Breast epithelium (tissue), 4 donors: ENCODE measurements at regions not wholly inside any gene's neighbourhood (a gene's known extent, or its start where the extent isn't known, plus 50 kb on each side); places are given as distances from the start of the nearest gene placed in this dataset.

Source experiments
- DNase-seq, 2 donors: peaks; one replicate each; pipeline ENCODE4 v3.0.0-alpha.2; 2019; ENCODE audit warnings: low spot score in 2 of 2
- H3K27ac ChIP-seq, 2 donors: fragments of 200-600 bp; sonication (generic) in 1 of 2; one replicate each; pipeline ENCODE4 v1.5.1; 2016 to 2019; ENCODE audit warnings: mild to moderate bottlenecking in 1 of 2
- H3K27me3 ChIP-seq, 2 donors: fragments of 200-600 bp; sonication (generic) in 1 of 2; one replicate each; pipeline versions ENCODE4 v1.5.1 to v1.6.0; 2017 to 2019; ENCODE audit warnings: control low read depth in 1 of 2, mild to moderate bottlenecking in 1 of 2
- H3K36me3 ChIP-seq: fragments of 200-600 bp; one replicate; pipeline ENCODE4 v1.5.1; 2019
- H3K4me1 ChIP-seq, 2 donors: fragments of 200-600 bp; sonication (generic); one replicate each; pipeline ENCODE4 v1.5.1; 2016 to 2019; ENCODE audit warnings: control low read depth in 1 of 2
- H3K4me3 ChIP-seq, 3 donors: fragments of 200-600 bp; sonication (generic); 1 replicate in 2 of 3; 2 replicates in 1 of 3; pipeline ENCODE4 v1.5.1; 2016 to 2019; ENCODE audit warnings: mild to moderate bottlenecking in 3 of 3, moderate library complexity in 2 of 3
- H3K9me3 ChIP-seq, 2 donors: fragments of 200-600 bp; sonication (generic) in 1 of 2; one replicate each; pipeline ENCODE4 v1.5.1; 2016 to 2019; ENCODE audit warnings: control low read depth in 1 of 2
- POLR2A ChIP-seq: fragments of 450-650 bp; IDR thresholded peaks from one replicate; pipeline ENCODE4 v1.6.1; 2016; ENCODE audit warnings: antibody characterized with exemption, mild to moderate bottlenecking, moderate library complexity
- POLR2AphosphoS5 ChIP-seq, 3 donors: sonication (generic); formaldehyde crosslinking; IDR thresholded peaks; one replicate each; pipeline ENCODE4 v1.6.1; 2017; ENCODE audit warnings: antibody characterized with exemption in 3 of 3
- intact Hi-C: fragments of 100-400 bp; cut with DNase I; formaldehyde crosslinking; loops from one replicate; pipeline ENCODE4 v1.15.1; 2023; ENCODE audit warnings: low total_unique reads
- TF ChIP-seq, protein P1 (sequence below), 3 donors: fragments of 450-650 bp; IDR thresholded peaks; one replicate each; pipeline ENCODE4 v1.5.1; 2016 to 2017; ENCODE audit warnings: antibody characterized with exemption in 3 of 3, mild to moderate bottlenecking in 3 of 3, moderate library complexity in 3 of 3

- H3K27me3 ChIP-seq, result no peaks in the 10 kb centered on the region
- intact Hi-C loops, result no loop called here
- H3K36me3 ChIP-seq, result no peaks in the 10 kb centered on the region
- TF ChIP-seq, protein P1, sequence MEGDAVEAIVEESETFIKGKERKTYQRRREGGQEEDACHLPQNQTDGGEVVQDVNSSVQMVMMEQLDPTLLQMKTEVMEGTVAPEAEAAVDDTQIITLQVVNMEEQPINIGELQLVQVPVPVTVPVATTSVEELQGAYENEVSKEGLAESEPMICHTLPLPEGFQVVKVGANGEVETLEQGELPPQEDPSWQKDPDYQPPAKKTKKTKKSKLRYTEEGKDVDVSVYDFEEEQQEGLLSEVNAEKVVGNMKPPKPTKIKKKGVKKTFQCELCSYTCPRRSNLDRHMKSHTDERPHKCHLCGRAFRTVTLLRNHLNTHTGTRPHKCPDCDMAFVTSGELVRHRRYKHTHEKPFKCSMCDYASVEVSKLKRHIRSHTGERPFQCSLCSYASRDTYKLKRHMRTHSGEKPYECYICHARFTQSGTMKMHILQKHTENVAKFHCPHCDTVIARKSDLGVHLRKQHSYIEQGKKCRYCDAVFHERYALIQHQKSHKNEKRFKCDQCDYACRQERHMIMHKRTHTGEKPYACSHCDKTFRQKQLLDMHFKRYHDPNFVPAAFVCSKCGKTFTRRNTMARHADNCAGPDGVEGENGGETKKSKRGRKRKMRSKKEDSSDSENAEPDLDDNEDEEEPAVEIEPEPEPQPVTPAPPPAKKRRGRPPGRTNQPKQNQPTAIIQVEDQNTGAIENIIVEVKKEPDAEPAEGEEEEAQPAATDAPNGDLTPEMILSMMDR (IDR thresholded peaks at IDR 0.05), result no peak
- TF ChIP-seq POLR2A (no peak), POLR2AphosphoS5 (IDR thresholded peaks at IDR 0.05) (no peak)
- H3K4me1 ChIP-seq, result no peaks in the 10 kb centered on the region
- no peaks in the 10 kb centered on the region for H3K9me3 ChIP-seq
- no peak overlapping the region for H3K4me3 ChIP-seq
- DNase-seq, result no peak
- no peak overlapping the region for H3K27ac ChIP-seq
Measured at GRCh38 chr9:81461196-81461595, 228.2 kb downstream of the TLE1 start.

- TF ChIP-seq POLR2A, result no peak
- no peak for TF ChIP-seq POLR2AphosphoS5 (IDR thresholded peaks at IDR 0.05)
- TF ChIP-seq, protein P1 (IDR thresholded peaks at IDR 0.05), result no peak
- Histone ChIP-seq H3K4me1 (no peaks in the 10 kb centered on the region), H3K27me3 (no peaks in the 10 kb centered on the region), H3K27ac (no peak overlapping the region), H3K36me3 (no peaks in the 10 kb centered on the region), H3K4me3 (no peak overlapping the region), H3K9me3 (no peaks in the 10 kb centered on the region)
- intact Hi-C loops, result no loop called here
- DNase-seq, result no peak
Measured at GRCh38 chr9:81460693-81461092, 228.7 kb downstream of the TLE1 start.

- intact Hi-C loops, result no loop called here
- no peak for DNase-seq
- Histone ChIP-seq H3K9me3 (no peaks in the 10 kb centered on the region), H3K27me3 (no peaks in the 10 kb centered on the region), H3K4me3 (no peak overlapping the region), H3K27ac (no peak overlapping the region), H3K36me3 (no peaks in the 10 kb centered on the region), H3K4me1 (no peaks in the 10 kb centered on the region)
- TF ChIP-seq POLR2A (no peak), POLR2AphosphoS5 (IDR thresholded peaks at IDR 0.05) (no peak)
- TF ChIP-seq, protein P1 (IDR thresholded peaks at IDR 0.05), result no peak
Measured at GRCh38 chr9:81459591-81459990, 229.8 kb downstream of the TLE1 start.

GRCh38 chr9:81456431-81457006, 232.8 kb downstream of the TLE1 start:
- no peaks in the 10 kb centered on the region for H3K4me1 ChIP-seq
- no peak for DNase-seq
- no peak overlapping the region for H3K27ac ChIP-seq
- H3K36me3 ChIP-seq, result no peaks in the 10 kb centered on the region
- TF ChIP-seq POLR2AphosphoS5 (IDR thresholded peaks at IDR 0.05), result no peak
- TF ChIP-seq, protein P1 (IDR thresholded peaks at IDR 0.05), result no peak
- no peak for TF ChIP-seq POLR2A
- H3K27me3 ChIP-seq, result no peaks in the 10 kb centered on the region
- H3K9me3 ChIP-seq, result no peaks in the 10 kb centered on the region
- intact Hi-C loops, result no loop called here
- H3K4me3 ChIP-seq, result no peak overlapping the region

- Histone ChIP-seq H3K9me3 (no peaks in the 10 kb centered on the region), H3K4me3 (no peak overlapping the region), H3K27ac (no peak overlapping the region), H3K27me3 (no peaks in the 10 kb centered on the region), H3K4me1 (no peaks in the 10 kb centered on the region), H3K36me3 (no peaks in the 10 kb centered on the region)
- TF ChIP-seq POLR2AphosphoS5 (IDR thresholded peaks at IDR 0.05), result no peak
- TF ChIP-seq POLR2A, result no peak
- no peak for DNase-seq
- intact Hi-C loops, result no loop called here
Measured at GRCh38 chr9:81455462-81456219, 233.7 kb downstream of the TLE1 start.
